Erythroblast (primary cell): ENCODE measurements at regions not wholly inside any gene's neighbourhood (a gene's known extent, or its start where the extent isn't known, plus 50 kb on each side); places are given as distances from the start of the nearest gene placed in this dataset.

ENCODE experiments used
- DNase-seq, 2 experiments: peaks; one replicate each; lab custom pipeline; 2025; lab: John Stamatoyannopoulos, UW
- GATA1 ChIP-seq: IDR thresholded peaks from 2 replicates; pipeline ENCODE4 v1.6.1; 2011; ENCODE audit warnings: low read depth, mild to moderate bottlenecking, control low read depth, low read length, moderate library complexity
- POLR2A ChIP-seq: IDR thresholded peaks from 2 replicates; pipeline ENCODE4 v1.6.1; 2011; ENCODE audit warnings: mild to moderate bottlenecking, low read length

DNA sequence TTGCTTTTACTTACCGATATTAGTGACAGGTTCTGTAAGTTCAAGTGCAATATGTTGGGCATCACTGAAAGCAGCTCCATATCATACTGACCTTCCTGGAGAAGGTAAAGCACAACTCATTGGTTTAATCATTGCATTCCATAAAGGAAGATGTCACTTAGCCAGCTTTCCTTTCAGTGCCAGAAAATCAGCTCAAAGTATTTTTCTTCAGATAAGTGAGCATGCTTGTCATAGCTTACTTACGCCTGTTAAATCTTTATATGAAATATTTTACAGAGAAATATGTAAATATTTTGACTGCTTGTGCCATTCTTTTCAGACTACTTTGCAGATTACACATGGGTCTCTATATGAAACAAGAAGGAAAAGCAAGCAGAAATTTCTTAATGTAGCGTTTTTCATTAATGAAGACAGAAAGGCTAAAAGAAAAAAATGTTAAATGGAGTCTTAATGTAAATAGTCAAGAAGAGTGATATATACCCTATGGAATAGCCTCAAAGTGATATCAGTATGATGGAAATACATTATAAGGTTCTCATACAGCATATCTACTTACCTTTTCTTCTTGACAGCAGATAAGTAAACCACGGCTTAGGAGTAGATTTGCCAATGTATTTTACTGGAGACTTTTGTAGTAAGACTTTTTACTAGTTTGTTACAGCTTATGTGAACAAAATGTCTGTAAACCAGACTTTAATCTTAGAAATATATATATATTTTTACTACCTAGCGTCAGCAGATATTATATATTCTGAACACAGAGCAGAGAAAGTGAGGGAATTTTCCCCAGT, 649.7 kb downstream of the METTL15 start:
- DNase-seq = no peak
- TF ChIP-seq POLR2A (no peak), GATA1 (no peak)

GRCh38 chr11:28756977-28757376, 648.8 kb downstream of the METTL15 start:
- no peak for TF ChIP-seq GATA1
- TF ChIP-seq POLR2A = no peak

DNA sequence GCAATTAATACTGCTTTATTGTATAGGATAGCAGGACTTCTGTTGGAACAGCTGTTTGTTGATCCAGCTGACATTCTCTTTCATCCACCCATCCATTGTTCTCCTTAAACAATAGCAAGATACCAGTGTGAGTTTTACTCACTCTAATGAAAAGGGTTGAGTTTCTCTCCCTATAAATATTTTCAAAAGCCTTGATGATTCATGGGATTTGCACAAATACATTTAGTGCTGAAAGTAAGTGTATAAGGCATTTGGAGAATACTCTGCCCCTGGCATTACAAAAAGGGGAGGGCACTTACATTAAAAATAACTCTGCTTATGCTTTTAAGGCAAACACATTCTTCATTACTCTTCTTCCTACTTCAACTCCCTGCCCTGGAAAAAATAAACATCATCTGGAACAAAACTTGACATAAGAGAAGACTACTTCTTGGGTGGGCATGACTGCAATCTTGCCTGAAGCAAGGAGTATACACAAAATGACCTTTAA, 634.9 kb downstream of the METTL15 start:
- no peak for DNase-seq
- TF ChIP-seq GATA1 (no peak), POLR2A (no peak)

More at GRCh38 chr11:28756977-28757376, 648.8 kb downstream of the METTL15 start:
- no peak for DNase-seq

GRCh38 chr11:28739489-28740280, 631.5 kb downstream of the METTL15 start:
- no peak for TF ChIP-seq POLR2A
- no peak for TF ChIP-seq GATA1
- no peak for DNase-seq

- DNase-seq = no peak
- no peak for TF ChIP-seq GATA1
- TF ChIP-seq POLR2A = no peak
Observed at GRCh38 chr11:28738549-28738948, 630.4 kb downstream of the METTL15 start.

GRCh38 chr11:28736256-28736655, 628.1 kb downstream of the METTL15 start:
- no peak for DNase-seq
- TF ChIP-seq POLR2A = no peak
- no peak for TF ChIP-seq GATA1

DNA sequence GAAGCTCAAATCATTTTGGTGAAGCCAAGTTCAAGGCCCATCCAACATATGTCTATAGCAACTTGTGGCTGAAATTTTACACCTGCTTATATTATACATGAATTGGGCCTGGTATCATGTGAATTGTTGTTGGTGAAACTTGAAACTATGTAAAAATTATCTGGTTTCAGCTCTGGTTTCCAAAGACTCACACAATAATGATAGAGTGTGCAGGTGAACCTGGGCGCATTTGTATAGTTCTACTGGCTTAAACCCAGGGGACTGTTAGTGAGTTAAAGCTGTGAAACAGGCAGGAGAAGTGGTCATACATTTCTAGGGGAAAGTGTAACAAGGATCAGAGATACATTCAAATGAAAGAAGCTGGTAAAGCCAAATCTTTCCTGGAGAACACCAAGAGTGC, 627.3 kb downstream of the METTL15 start:
- DNase-seq = no peak
- TF ChIP-seq GATA1 (no peak), POLR2A (no peak)

GRCh38 chr11:28730889-28731288, 622.7 kb downstream of the METTL15 start:
- no peak for TF ChIP-seq POLR2A
- TF ChIP-seq GATA1 = no peak
- DNase-seq = no peak

- DNase-seq = no peak
- TF ChIP-seq POLR2A = no peak
- TF ChIP-seq GATA1 = no peak
Observed at GRCh38 chr11:28730336-28730735, 622.1 kb downstream of the METTL15 start.

- TF ChIP-seq GATA1 (no peak), POLR2A (no peak)
- DNase-seq = no peak
Observed at GRCh38 chr11:28729339-28729738, 621.2 kb downstream of the METTL15 start.

GRCh38 chr11:28728666-28729065, 620.5 kb downstream of the METTL15 start:
- DNase-seq = no peak
- TF ChIP-seq GATA1 (no peak), POLR2A (no peak)

DNA sequence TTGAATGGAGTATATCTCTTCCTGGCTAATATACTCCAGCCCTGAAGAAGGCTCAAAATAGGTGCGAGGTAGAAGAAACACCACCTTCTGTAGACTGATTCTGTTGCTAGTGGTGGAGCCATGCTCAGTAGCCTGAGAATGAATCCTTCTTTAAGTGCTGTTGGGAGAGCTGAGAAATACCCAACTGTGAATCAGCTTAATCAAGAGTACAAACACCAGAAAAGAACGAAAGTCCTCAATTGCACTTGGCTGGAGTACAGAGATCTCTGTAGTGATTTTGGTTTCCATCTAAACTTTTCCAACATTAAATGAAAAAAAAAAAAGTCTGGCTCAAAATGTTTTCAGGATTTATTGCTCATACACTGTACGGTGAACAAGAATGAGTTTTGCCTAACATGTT, 619.1 kb downstream of the METTL15 start:
- DNase-seq = no peak
- TF ChIP-seq GATA1 (no peak), POLR2A (no peak)

- TF ChIP-seq GATA1 = no peak
- no peak for TF ChIP-seq POLR2A
- DNase-seq = no peak
Observed at GRCh38 chr11:28726432-28726831, 618.2 kb downstream of the METTL15 start.

DNA sequence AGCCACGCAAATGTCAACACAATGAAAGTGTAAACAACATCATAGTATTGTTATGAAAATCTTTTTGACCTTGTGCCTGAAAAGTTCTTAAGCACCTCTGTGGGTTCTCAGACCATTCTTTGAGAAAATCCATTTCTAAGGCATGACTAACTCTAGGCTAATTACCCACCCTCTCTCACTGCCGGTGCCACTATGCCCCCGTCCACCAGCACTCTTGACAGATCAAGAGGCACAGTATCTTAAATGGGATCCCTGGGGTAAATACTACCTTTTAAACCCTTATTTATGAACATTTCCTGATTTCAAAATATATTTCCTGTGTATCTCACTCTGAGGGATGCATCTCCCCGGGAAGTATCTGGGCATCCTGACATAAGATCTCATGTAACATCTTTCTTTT, 607.5 kb downstream of the METTL15 start:
- no peak for DNase-seq
- no peak for TF ChIP-seq POLR2A
- no peak for TF ChIP-seq GATA1

DNA sequence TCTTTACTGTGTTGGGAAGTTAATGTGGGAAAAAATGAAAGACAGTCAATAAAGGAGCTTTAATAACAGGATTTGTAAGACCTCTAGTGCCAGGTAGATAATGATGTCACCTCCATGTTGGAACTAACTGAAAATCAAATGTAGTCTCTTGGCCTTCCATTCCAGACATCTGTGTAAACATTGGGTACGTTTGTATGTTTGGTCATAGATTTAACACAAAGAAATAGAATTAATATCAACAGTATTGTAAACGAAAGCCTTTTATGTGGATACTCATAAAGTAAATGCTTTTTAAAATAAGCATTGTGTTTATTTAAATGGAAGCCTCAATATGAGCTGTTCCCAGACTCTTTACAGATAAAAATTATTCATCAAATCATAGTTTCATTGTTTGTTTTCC, 605.7 kb downstream of the METTL15 start:
- no peak for TF ChIP-seq POLR2A
- TF ChIP-seq GATA1 = no peak
- no peak for DNase-seq
